HUES64 (cell line): ENCODE measurements at regions not wholly inside any gene's neighbourhood (a gene's known extent, or its start where the extent isn't known, plus 50 kb on each side); places are given as distances from the start of the nearest gene placed in this dataset.

Experiments
- H3K27ac ChIP-seq: 2 replicates; pipeline ENCODE4 v1.7.0; 2013; ENCODE audit warnings: low read depth, low read length, inconsistent platforms
- H3K27me3 ChIP-seq: 2 replicates; pipeline ENCODE4 v1.6.1; 2013; ENCODE audit warnings: mild to moderate bottlenecking, low read length; ENCODE audit not compliant: insufficient read depth
- H3K36me3 ChIP-seq: 2 replicates; pipeline ENCODE4 v1.6.1; 2013; ENCODE audit warnings: mild to moderate bottlenecking, low read length; ENCODE audit not compliant: insufficient read depth
- H3K4me1 ChIP-seq: 2 replicates; pipeline ENCODE4 v1.6.1; 2013; ENCODE audit warnings: mild to moderate bottlenecking, low read length, moderate library complexity; ENCODE audit not compliant: insufficient read depth
- H3K4me3 ChIP-seq: 2 replicates; pipeline ENCODE4 v1.5.1; 2013; ENCODE audit warnings: mild to moderate bottlenecking, low read length, moderate library complexity
- H3K9ac ChIP-seq: 2 replicates; pipeline ENCODE4 v1.6.1; 2013; ENCODE audit warnings: mild to moderate bottlenecking, low read depth, low read length
- H3K9me3 ChIP-seq: 2 replicates; pipeline ENCODE4 v1.6.1; 2013; ENCODE audit warnings: low read depth, low read length; ENCODE audit not compliant: insufficient read depth
- WGBS: fragments of 150-250, 120-280 bp; methylation state at CpG from one replicate; pipeline ENCODE4 v1.1.7; 2013; ENCODE audit warnings: missing lambda C conversion rate; 5-methylcytosine and 5-hydroxymethylcytosine counted together

DNA sequence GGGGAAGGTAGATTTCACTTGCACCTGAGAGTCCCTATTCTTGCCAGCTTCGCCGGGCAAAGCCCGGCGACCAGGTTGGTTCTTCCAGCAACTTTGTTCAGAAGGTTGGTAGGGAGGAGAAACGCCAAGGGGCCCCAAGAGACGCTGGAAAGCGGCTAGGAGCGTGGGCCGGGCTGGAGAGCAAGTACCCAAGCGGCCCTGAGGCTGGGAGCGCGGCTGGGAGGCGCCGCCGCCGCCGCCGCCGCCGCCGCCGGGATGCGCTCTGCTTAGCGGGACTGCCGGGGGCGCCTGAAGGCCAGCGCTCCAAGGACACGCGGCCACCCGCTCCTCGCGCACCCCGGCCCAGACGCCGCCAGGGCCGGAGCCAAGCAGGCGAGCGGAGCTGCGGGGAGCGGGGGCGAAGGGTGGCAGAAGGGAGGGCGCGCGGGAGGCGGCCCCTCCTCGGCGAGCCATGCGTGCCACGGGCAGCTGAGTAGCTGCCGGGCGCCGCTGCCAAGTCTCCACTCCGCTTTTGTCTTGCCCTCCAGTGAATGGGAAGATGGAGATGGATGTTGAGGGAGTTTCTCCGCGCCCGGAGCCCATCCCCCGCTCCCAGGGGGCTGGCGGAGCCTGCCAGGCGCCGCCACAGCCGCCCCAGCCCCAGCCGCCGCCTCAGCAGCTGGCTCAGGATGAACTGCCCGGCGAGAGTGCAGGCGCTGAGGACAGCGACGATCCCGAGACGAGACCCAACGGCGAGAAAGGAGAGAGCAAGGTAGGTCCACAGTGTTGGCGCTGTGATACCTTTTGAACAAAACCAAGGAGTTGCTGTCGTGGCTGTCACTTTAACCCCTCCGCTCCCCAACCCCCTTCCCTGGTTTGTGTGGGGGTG, 227.4 kb upstream of the AZI2 start:
- Histone ChIP-seq H3K27me3 (peaks cover 60% of the 10 kb centered on the region), H3K27ac (no peak overlapping the region), H3K4me1 (peaks cover 19% of the 10 kb centered on the region), H3K9ac (peak overlapping the region; percentile 71), H3K9me3 (no peaks in the 10 kb centered on the region), H3K4me3 (peak overlapping the region; percentile 72), H3K36me3 (no peaks in the 10 kb centered on the region)
- under 1% methylated on average over 73 of the region's 75 CpGs for WGBS

DNA sequence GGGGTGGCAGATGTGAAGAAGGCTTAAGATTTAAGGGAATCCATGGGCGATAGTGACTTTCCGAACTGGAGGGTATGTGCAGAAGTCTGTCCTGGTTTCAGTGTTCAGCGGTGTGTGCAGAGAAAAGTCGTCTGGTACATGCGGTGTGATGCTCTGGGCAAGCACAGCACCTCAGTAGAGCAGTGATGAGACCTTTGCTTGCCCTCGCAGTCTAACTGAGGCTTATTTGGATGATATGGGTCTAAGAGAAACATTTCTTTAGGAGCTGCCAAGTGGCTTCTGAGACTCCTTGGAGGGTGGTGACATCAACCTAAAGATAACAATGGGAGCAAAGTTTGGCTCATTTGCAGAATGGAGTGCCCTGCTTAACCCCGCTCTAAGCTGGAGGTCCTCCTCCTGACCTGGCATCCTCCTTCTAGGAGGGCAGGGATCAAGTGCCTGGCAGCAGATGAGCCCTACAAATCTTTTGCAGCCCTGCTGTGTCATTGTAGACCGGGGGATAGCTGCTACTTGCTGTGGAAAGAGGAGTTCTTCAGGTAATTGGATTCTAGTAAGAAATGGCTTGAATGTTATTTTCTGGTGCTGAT, 228.1 kb upstream of the AZI2 start:
- peaks cover 19% of the 10 kb centered on the region for H3K4me1 ChIP-seq
- no peaks in the 10 kb centered on the region for H3K36me3 ChIP-seq
- no peak overlapping the region for H3K27ac ChIP-seq
- H3K9ac ChIP-seq = peak overlapping the region; percentile 71; the same call in 1 of the 2 replicates
- H3K4me3 ChIP-seq = peak overlapping the region; percentile 72
- WGBS = 9% methylated on average over 8 of the region's 8 CpGs
- H3K9me3 ChIP-seq = no peaks in the 10 kb centered on the region
- peaks cover 60% of the 10 kb centered on the region for H3K27me3 ChIP-seq

DNA sequence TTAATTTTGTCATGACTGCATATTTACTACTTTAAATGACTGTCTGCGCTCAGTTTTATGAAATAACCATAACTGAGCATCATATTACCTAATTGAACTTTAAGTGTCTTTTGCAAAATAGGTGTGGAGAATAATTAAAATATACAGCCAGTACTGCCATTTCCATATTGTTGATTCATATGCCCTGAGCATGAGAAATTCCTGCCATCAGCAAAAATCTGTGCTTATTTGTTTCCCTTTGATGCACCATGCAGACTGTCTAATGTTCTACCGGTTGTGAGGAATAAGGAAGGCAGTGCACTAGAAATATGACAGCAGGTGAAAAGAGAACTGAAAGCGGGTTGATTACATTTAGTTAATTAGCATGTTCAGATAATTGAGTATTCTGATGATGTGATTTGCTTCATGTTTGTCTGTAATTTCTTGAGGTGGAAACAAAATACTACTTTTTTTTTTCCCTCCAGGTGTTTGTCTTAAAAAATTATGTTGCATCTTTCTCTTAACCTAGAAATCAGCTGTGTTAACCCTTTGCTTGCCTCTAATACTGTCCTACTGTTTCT, 229.4 kb upstream of the AZI2 start:
- Histone ChIP-seq H3K36me3 (no peaks in the 10 kb centered on the region), H3K27me3 (peaks cover 59% of the 10 kb centered on the region), H3K9ac (no peak overlapping the region), H3K4me3 (no peak overlapping the region), H3K27ac (no peak overlapping the region), H3K9me3 (no peaks in the 10 kb centered on the region), H3K4me1 (peaks cover 19% of the 10 kb centered on the region)
- 84% methylated on average over 2 of the region's 3 CpGs for WGBS

DNA sequence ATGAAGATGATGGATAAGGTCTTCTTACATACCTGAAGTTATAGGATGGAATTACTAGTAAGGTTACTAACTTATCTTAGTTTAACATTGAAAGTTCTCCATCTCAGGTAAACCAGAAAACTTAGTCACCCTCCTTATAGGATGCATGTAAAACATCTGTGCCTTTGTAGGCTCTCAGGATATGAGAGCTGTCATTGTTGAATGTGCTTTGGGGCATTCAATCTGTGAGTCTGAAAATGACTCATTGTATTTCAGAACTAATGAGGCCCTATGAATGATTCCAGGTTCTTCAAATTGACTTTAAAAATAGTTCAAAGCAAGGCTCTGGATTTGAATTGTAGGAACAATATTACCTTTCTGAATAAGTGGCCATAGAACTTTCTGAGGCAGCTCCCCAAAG, 237.7 kb upstream of the AZI2 start:
- H3K9ac ChIP-seq = no peak overlapping the region
- no peak overlapping the region for H3K4me3 ChIP-seq
- no peaks in the 10 kb centered on the region for H3K27me3 ChIP-seq
- H3K27ac ChIP-seq = no peak overlapping the region
- peaks cover 11% of the 10 kb centered on the region; the same call in 1 of the 2 replicates for H3K4me1 ChIP-seq
- no peaks in the 10 kb centered on the region for H3K36me3 ChIP-seq
- no peaks in the 10 kb centered on the region for H3K9me3 ChIP-seq

DNA sequence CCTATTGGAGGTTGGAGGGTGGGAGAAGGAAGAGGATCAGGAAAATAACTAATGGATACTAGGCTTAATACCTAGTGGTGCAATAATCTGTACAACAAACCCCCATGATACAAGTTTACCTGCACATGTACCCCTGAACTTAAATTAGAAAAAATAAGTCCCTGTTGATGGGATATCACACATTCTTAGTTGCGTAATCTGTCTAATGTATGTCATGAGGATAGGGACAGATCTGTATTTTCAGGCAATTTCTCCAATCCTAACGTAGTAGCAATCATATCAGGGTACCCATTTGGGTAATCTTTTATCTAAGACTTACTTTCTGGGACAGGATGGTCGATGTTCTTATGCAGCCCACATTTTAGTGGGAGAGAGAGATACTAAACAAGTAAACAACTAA, 239.1 kb upstream of the AZI2 start:
- no peak overlapping the region for H3K27ac ChIP-seq
- H3K9ac ChIP-seq = no peak overlapping the region
- peaks cover 11% of the 10 kb centered on the region; the same call in 1 of the 2 replicates for H3K4me1 ChIP-seq
- H3K9me3 ChIP-seq = no peaks in the 10 kb centered on the region
- WGBS = 100% methylated on average over 2 of the region's 3 CpGs
- no peak overlapping the region for H3K4me3 ChIP-seq
- H3K36me3 ChIP-seq = no peaks in the 10 kb centered on the region
- H3K27me3 ChIP-seq = no peaks in the 10 kb centered on the region

DNA sequence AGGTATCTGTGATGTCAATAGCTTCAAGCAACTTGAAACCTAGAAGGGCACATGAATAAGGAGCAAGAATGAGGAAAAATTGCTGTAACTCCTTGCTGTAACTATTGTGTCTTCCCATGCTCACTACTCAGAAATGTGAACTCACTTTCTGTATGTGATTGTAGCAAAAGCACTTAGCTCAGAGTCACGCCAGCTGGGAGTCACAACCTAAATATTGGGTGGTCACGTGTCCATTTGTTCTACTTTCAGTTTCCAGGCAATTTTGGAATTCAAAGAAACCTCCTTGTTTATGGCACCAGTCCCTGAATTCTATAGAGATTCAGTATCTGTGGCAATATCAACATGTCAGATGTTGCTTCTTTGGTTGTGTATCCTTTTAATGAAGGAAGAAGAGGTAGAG, 241.6 kb upstream of the AZI2 start:
- Histone ChIP-seq H3K9ac (no peak overlapping the region), H3K27me3 (no peaks in the 10 kb centered on the region), H3K27ac (no peak overlapping the region), H3K4me3 (no peak overlapping the region), H3K36me3 (no peaks in the 10 kb centered on the region), H3K9me3 (no peaks in the 10 kb centered on the region), H3K4me1 (peaks cover 11% of the 10 kb centered on the region; the same call in 1 of the 2 replicates)
- 92% methylated on average over 2 of the region's 2 CpGs for WGBS

DNA sequence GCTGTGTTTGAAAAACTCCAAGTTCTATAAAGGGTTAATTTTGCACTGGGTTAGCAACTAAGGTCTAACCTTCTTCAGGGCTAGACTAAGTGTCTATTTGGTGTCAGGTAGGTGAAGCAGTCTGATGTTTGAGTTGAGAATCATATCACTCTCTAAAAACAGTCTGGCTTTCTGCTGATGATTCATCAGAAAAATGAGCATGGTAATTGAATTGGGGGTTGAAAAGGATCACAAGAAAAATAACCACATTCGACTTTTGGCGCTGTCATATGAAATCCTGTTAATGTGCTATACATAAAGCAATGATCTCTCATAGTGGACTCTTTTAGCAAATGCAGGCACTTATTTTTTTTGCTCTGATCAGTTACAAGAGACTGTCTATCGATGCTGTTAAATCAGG, 242.2 kb upstream of the AZI2 start:
- H3K27ac ChIP-seq = no peak overlapping the region
- H3K9me3 ChIP-seq = no peaks in the 10 kb centered on the region
- H3K4me1 ChIP-seq = peaks cover 11% of the 10 kb centered on the region; the same call in 1 of the 2 replicates
- no peak overlapping the region for H3K9ac ChIP-seq
- H3K27me3 ChIP-seq = no peaks in the 10 kb centered on the region
- 83% methylated on average over 3 of the region's 3 CpGs for WGBS
- H3K36me3 ChIP-seq = no peaks in the 10 kb centered on the region
- no peak overlapping the region for H3K4me3 ChIP-seq

DNA sequence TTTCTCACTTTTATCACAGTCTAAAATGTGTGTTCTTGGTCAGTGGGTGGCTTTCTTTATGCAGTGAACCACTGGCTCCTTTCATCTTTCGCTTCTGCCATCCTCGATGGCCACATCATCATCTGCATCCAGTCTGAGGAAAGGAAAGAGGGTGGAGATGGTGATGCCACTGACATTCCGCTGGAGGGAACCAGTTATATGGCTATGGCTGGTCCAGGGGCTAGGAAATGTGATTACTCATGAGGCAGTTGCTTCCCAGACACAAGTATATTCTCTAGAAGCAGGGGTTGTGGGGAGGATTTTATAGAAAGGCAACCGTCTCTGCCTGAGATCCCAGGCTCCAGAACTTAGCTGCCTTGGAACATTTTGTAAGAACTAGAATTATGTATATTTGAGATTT, 246.7 kb upstream of the AZI2 start:
- no peak overlapping the region for H3K9ac ChIP-seq
- no peaks in the 10 kb centered on the region for H3K36me3 ChIP-seq
- WGBS = 93% methylated on average over 4 of the region's 4 CpGs
- no peak overlapping the region for H3K27ac ChIP-seq
- H3K4me1 ChIP-seq = peaks cover 7% of the 10 kb centered on the region; the same call in 1 of the 2 replicates
- no peaks in the 10 kb centered on the region for H3K27me3 ChIP-seq
- no peak overlapping the region for H3K4me3 ChIP-seq
- no peaks in the 10 kb centered on the region for H3K9me3 ChIP-seq

DNA sequence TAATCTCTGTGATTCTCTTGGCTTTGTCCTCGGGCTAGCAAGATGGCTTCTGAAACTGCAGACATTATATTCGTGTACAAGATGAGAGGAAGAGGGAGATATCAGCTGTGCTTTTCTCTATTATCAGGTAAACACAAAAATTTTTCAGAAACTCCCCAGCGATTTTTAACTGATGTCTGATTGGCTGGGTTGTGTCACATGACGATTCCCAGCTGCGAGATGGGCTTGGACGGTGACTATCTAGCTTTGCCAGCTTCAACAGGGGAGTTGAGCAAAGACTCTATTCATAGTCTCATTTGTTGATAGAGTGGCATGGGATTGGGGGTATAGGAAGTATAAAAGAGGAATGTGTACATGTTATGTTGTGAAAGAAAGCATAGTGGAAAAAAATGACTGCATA, 248.8 kb upstream of the AZI2 start:
- WGBS = 95% methylated on average over 5 of the region's 6 CpGs

DNA sequence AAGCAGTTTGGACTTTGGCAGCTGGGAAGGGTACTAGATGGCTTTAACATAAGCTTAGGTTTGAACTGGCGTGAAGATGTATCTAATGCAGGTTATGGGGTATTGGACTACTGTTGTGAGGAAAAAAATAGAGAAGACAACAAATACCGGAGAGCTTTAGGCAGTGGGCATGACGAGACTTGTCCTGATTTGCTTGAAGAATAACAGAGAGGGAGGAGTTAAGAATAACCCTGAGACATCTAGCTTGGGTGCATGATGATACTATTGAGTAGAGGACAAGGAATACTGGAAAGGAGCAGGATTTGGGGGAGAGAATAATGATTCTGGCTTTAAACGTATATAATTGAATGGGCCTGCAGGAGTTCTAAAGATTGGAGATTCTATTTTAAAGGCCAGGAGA, 249.5 kb upstream of the AZI2 start:
- no peak overlapping the region for H3K4me3 ChIP-seq
- H3K4me1 ChIP-seq = no peaks in the 10 kb centered on the region
- H3K27me3 ChIP-seq = no peaks in the 10 kb centered on the region
- H3K27ac ChIP-seq = no peak overlapping the region
- H3K36me3 ChIP-seq = no peaks in the 10 kb centered on the region
- H3K9me3 ChIP-seq = no peaks in the 10 kb centered on the region
- H3K9ac ChIP-seq = no peak overlapping the region
- 93% methylated on average over 4 of the region's 4 CpGs for WGBS

More for the DNA sequence above, 248.8 kb upstream of the AZI2 start:
- no peaks in the 10 kb centered on the region for H3K4me1 ChIP-seq
- no peak overlapping the region for H3K27ac ChIP-seq
- no peaks in the 10 kb centered on the region for H3K27me3 ChIP-seq
- H3K4me3 ChIP-seq = no peak overlapping the region
- H3K9ac ChIP-seq = no peak overlapping the region
- H3K36me3 ChIP-seq = no peaks in the 10 kb centered on the region
- no peaks in the 10 kb centered on the region for H3K9me3 ChIP-seq

DNA sequence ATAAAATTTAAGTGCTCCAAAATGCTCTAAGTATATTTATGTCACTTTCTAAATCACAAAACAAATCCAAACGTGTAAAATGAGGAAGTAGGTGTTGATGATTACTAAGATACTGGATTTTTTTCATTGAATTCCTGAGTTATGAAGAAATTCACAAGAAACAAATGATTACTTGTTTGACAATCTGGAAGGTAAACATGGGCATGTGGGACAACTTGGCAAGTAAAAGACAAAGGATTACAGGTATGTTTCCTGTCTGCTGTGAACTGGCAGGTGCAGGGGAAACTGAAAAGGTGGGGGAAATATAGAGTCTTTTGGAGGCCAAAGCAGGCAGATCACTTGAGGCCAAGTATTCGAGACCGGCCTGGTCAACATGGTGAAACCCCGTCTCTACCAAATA, 252.7 kb upstream of the AZI2 start:
- Histone ChIP-seq H3K9ac (no peak overlapping the region), H3K9me3 (no peaks in the 10 kb centered on the region)
- 80% methylated on average over 4 of the region's 4 CpGs for WGBS

More for the DNA sequence above, 252.7 kb upstream of the AZI2 start:
- Histone ChIP-seq H3K27ac (no peak overlapping the region), H3K27me3 (no peaks in the 10 kb centered on the region), H3K4me1 (peaks cover 8% of the 10 kb centered on the region; the same call in 1 of the 2 replicates), H3K36me3 (no peaks in the 10 kb centered on the region), H3K4me3 (no peak overlapping the region)
